Large intestine (tissue), 3 donors: ENCODE measurements at regions not wholly inside any gene's neighbourhood (a gene's known extent, or its start where the extent isn't known, plus 50 kb on each side); places are given as distances from the start of the nearest gene placed in this dataset.
A peak's percentile ranks its signal among the peaks of the same experiment; 100 is the strongest.

Experiments used
- DNase-seq, 2 donors: peaks; one replicate each; pipeline versions ENCODE4 v3.0.0 to v3.0.0-alpha.2; 2013
- H3K27ac ChIP-seq: one replicate; pipeline ENCODE4 v1.5.1; 2013; ENCODE audit warnings: low read length
- H3K27me3 ChIP-seq: 2 replicates; pipeline ENCODE4 v1.6.1; 2013; ENCODE audit warnings: low read length; ENCODE audit not compliant: control insufficient read depth, insufficient read depth
- H3K36me3 ChIP-seq: 2 replicates; pipeline ENCODE4 v1.6.1; 2013; ENCODE audit warnings: low read length; ENCODE audit not compliant: control insufficient read depth, insufficient read depth
- H3K4me1 ChIP-seq: one replicate; pipeline ENCODE4 v1.6.1; 2013; ENCODE audit warnings: low read length; ENCODE audit not compliant: control insufficient read depth, insufficient read depth
- H3K4me3 ChIP-seq: one replicate; pipeline ENCODE4 v1.5.1; 2013; ENCODE audit warnings: low read length
- H3K9me3 ChIP-seq: one replicate; pipeline ENCODE4 v1.6.1; 2013; ENCODE audit warnings: mild to moderate bottlenecking, low read depth, low read length, moderate library complexity; ENCODE audit not compliant: control insufficient read depth
- WGBS: methylation state at CpG from one replicate; pipeline ENCODE4 v1.1.5; 2013; ENCODE audit warnings: low lambda C conversion rate; ENCODE audit not compliant: insufficient coverage; 5-methylcytosine and 5-hydroxymethylcytosine counted together

- Histone ChIP-seq H3K27me3 (peaks cover 2% of the 10 kb centered on the region), H3K27ac (no peak overlapping the region), H3K9me3 (no peaks in the 10 kb centered on the region), H3K4me1 (peaks cover 3% of the 10 kb centered on the region), H3K4me3 (no peak overlapping the region), H3K36me3 (no peaks in the 10 kb centered on the region)
- DNase-seq, result peak in 1 of 2 donors; percentile 25
- WGBS, result 86% methylated on average over 1 of the region's 2 CpGs
Observed at GRCh38 chr1:55416164-55416842, 201.1 kb upstream of the USP24 start.

GRCh38 chr1:55413286-55413685, 198.1 kb upstream of the USP24 start:
- peaks cover 3% of the 10 kb centered on the region for H3K4me1 ChIP-seq
- no peaks in the 10 kb centered on the region for H3K9me3 ChIP-seq
- H3K27me3 ChIP-seq, result peaks cover 2% of the 10 kb centered on the region
- no peak overlapping the region for H3K27ac ChIP-seq
- no peak for DNase-seq
- H3K4me3 ChIP-seq, result no peak overlapping the region
- H3K36me3 ChIP-seq, result no peaks in the 10 kb centered on the region

GRCh38 chr1:55412060-55412459, 196.9 kb upstream of the USP24 start:
- Histone ChIP-seq H3K4me1 (peaks cover 3% of the 10 kb centered on the region), H3K27me3 (peaks cover 2% of the 10 kb centered on the region), H3K4me3 (no peak overlapping the region), H3K9me3 (no peaks in the 10 kb centered on the region), H3K27ac (no peak overlapping the region), H3K36me3 (no peaks in the 10 kb centered on the region)
- DNase-seq, result no peak
- WGBS, result no CpG with 5 or more reads among the region's 2 CpGs

- no peaks in the 10 kb centered on the region for H3K4me1 ChIP-seq
- no peak for DNase-seq
Observed at GRCh38 chr1:55402671-55403464, 187.7 kb upstream of the USP24 start.

GRCh38 chr1:55402142-55402541, 187.0 kb upstream of the USP24 start:
- no peak for DNase-seq
- Histone ChIP-seq H3K36me3 (no peaks in the 10 kb centered on the region), H3K27ac (no peak overlapping the region), H3K4me3 (no peak overlapping the region), H3K27me3 (no peaks in the 10 kb centered on the region), H3K4me1 (no peaks in the 10 kb centered on the region), H3K9me3 (no peaks in the 10 kb centered on the region)
- 88% methylated on average over 1 of the region's 3 CpGs for WGBS

More at GRCh38 chr1:55402671-55403464, 187.7 kb upstream of the USP24 start:
- Histone ChIP-seq H3K36me3 (no peaks in the 10 kb centered on the region), H3K4me3 (no peak overlapping the region), H3K9me3 (no peaks in the 10 kb centered on the region), H3K27me3 (no peaks in the 10 kb centered on the region), H3K27ac (no peak overlapping the region)
- WGBS, result no CpG with 5 or more reads among the region's 2 CpGs

GRCh38 chr1:55400508-55400907, 185.3 kb upstream of the USP24 start:
- Histone ChIP-seq H3K27ac (no peak overlapping the region), H3K36me3 (no peaks in the 10 kb centered on the region), H3K4me1 (no peaks in the 10 kb centered on the region), H3K4me3 (no peak overlapping the region), H3K27me3 (no peaks in the 10 kb centered on the region), H3K9me3 (no peaks in the 10 kb centered on the region)
- DNase-seq, result no peak
- WGBS, result 87% methylated on average over 3 of the region's 8 CpGs

GRCh38 chr1:55399346-55399745, 184.2 kb upstream of the USP24 start:
- Histone ChIP-seq H3K27ac (no peak overlapping the region), H3K9me3 (no peaks in the 10 kb centered on the region)
- 64% methylated on average over 2 of the region's 5 CpGs for WGBS

GRCh38 chr1:55396381-55396891, 181.3 kb upstream of the USP24 start:
- no peaks in the 10 kb centered on the region for H3K9me3 ChIP-seq
- DNase-seq, result peak; percentile 54 to 64
- 65% methylated on average over 2 of the region's 5 CpGs for WGBS
- no peaks in the 10 kb centered on the region for H3K4me1 ChIP-seq
- H3K36me3 ChIP-seq, result no peaks in the 10 kb centered on the region
- H3K4me3 ChIP-seq, result no peak overlapping the region
- H3K27ac ChIP-seq, result peak overlapping the region; percentile 46
- no peaks in the 10 kb centered on the region for H3K27me3 ChIP-seq

More at GRCh38 chr1:55399346-55399745, 184.2 kb upstream of the USP24 start:
- no peaks in the 10 kb centered on the region for H3K36me3 ChIP-seq
- DNase-seq, result no peak
- H3K4me1 ChIP-seq, result no peaks in the 10 kb centered on the region
- no peaks in the 10 kb centered on the region for H3K27me3 ChIP-seq
- no peak overlapping the region for H3K4me3 ChIP-seq

GRCh38 chr1:55388960-55389359, 173.8 kb upstream of the USP24 start:
- Histone ChIP-seq H3K27me3 (no peaks in the 10 kb centered on the region), H3K36me3 (no peaks in the 10 kb centered on the region), H3K4me1 (no peaks in the 10 kb centered on the region), H3K27ac (no peak overlapping the region), H3K4me3 (no peak overlapping the region), H3K9me3 (no peaks in the 10 kb centered on the region)
- DNase-seq, result no peak

- H3K27me3 ChIP-seq, result no peaks in the 10 kb centered on the region
- no peak overlapping the region for H3K4me3 ChIP-seq
- no peak for DNase-seq
- WGBS, result no CpG with 5 or more reads among the region's 2 CpGs
- H3K36me3 ChIP-seq, result no peaks in the 10 kb centered on the region
- H3K9me3 ChIP-seq, result no peaks in the 10 kb centered on the region
- no peak overlapping the region for H3K27ac ChIP-seq
- H3K4me1 ChIP-seq, result no peaks in the 10 kb centered on the region
Observed at GRCh38 chr1:55387145-55387544, 172.0 kb upstream of the USP24 start.
